ENCODE measurements at regions not wholly inside any gene's neighbourhood (a gene's known extent, or its start where the extent isn't known, plus 50 kb on each side); places are given as distances from the start of the nearest gene placed in this dataset.
"Not testable (repeated sequence)": the region's sequence is repeated elsewhere in the genome, so short reads cannot be mapped to it uniquely, and the experiment has no call there.

DNA sequence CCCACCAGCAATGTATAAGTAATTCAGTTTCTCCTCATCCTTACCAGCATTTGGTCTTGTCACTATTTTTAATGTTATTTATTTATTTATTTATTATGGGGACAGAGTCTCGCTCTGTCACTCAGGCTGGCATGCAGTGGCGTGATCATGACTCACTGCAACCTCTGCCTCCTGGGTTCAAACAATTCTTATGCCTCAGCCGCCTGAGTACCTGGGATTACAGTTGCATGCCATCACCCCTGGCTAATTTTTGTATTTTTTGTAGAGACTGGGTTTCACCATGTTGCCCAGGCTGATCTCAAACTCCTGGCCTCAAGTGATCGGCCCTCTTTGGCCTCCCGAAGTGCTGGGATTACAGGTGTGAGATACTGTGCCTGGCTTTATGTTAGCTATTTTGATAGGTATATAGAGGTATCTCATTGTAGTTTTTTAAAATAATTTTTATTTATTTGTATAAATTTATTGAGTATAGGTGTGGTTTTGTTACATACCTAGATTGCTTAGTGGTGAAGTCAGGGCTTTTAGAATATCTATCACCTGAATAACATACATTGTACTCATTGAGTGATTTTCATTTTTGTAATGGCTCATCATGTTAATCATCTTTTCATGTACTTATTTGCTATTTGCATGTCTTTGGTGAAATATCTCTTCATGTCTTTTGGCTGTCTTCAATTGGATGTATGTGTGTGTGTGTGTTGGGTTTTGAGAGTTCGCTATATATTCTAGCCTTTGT, 53.3 kb downstream of the TANC2 start:
- Mint-ChIP-seq H3K27ac (ENCODE audit: unreplicated experiment) (no peak overlapping the region), H3K4me3 (ENCODE audit: unreplicated experiment) (no peak overlapping the region), H3K27me3 (ENCODE audit: unreplicated experiment) (peaks cover 2% of the 10 kb centered on the region), H3K36me3 (ENCODE audit: unreplicated experiment) (peaks cover 13% of the 10 kb centered on the region), H3K9me3 (ENCODE audit: unreplicated experiment) (peaks cover 1% of the 10 kb centered on the region), H3K4me1 (ENCODE audit: low read depth, unreplicated experiment) (no peaks in the 10 kb centered on the region)
- TF ChIP-seq, protein P1, sequence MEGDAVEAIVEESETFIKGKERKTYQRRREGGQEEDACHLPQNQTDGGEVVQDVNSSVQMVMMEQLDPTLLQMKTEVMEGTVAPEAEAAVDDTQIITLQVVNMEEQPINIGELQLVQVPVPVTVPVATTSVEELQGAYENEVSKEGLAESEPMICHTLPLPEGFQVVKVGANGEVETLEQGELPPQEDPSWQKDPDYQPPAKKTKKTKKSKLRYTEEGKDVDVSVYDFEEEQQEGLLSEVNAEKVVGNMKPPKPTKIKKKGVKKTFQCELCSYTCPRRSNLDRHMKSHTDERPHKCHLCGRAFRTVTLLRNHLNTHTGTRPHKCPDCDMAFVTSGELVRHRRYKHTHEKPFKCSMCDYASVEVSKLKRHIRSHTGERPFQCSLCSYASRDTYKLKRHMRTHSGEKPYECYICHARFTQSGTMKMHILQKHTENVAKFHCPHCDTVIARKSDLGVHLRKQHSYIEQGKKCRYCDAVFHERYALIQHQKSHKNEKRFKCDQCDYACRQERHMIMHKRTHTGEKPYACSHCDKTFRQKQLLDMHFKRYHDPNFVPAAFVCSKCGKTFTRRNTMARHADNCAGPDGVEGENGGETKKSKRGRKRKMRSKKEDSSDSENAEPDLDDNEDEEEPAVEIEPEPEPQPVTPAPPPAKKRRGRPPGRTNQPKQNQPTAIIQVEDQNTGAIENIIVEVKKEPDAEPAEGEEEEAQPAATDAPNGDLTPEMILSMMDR (IDR thresholded peaks at IDR 0.05; ENCODE audit: partially characterized antibody, unreplicated experiment) = no peak
- DNase-seq = no peak

GRCh38 chr17:63022567-63022966, 56.5 kb downstream of the TANC2 start:
- TF ChIP-seq, protein P1 (IDR thresholded peaks at IDR 0.05; ENCODE audit: partially characterized antibody, unreplicated experiment) = no peak
- no peak for DNase-seq
- H3K27me3 Mint-ChIP-seq (ENCODE audit: unreplicated experiment) = peaks cover 2% of the 10 kb centered on the region
- H3K4me3 Mint-ChIP-seq (ENCODE audit: unreplicated experiment) = no peak overlapping the region
- peaks cover 13% of the 10 kb centered on the region for H3K36me3 Mint-ChIP-seq (ENCODE audit: unreplicated experiment)
- H3K27ac Mint-ChIP-seq (ENCODE audit: unreplicated experiment) = no peak overlapping the region
- peaks cover 1% of the 10 kb centered on the region for H3K9me3 Mint-ChIP-seq (ENCODE audit: unreplicated experiment)
- no peaks in the 10 kb centered on the region for H3K4me1 Mint-ChIP-seq (ENCODE audit: low read depth, unreplicated experiment)

- peaks cover 1% of the 10 kb centered on the region for H3K9me3 Mint-ChIP-seq (ENCODE audit: unreplicated experiment)
- H3K27me3 Mint-ChIP-seq (ENCODE audit: unreplicated experiment) = peaks cover 2% of the 10 kb centered on the region
- H3K4me1 Mint-ChIP-seq (ENCODE audit: low read depth, unreplicated experiment) = no peaks in the 10 kb centered on the region
- no peak for DNase-seq
- H3K27ac Mint-ChIP-seq (ENCODE audit: unreplicated experiment) = no peak overlapping the region
- H3K36me3 Mint-ChIP-seq (ENCODE audit: unreplicated experiment) = peaks cover 13% of the 10 kb centered on the region
- TF ChIP-seq, protein P1 (IDR thresholded peaks at IDR 0.05; ENCODE audit: partially characterized antibody, unreplicated experiment) = no peak
- no peak overlapping the region for H3K4me3 Mint-ChIP-seq (ENCODE audit: unreplicated experiment)
These were observed 57.0 kb downstream of the TANC2 start for GRCh38 chr17:63023049-63023448.

GRCh38 chr17:63024201-63024600, 58.2 kb downstream of the TANC2 start:
- Mint-ChIP-seq H3K4me3 (ENCODE audit: unreplicated experiment) (no peak overlapping the region), H3K9me3 (ENCODE audit: unreplicated experiment) (peaks cover 1% of the 10 kb centered on the region), H3K36me3 (ENCODE audit: unreplicated experiment) (peaks cover 13% of the 10 kb centered on the region), H3K27me3 (ENCODE audit: unreplicated experiment) (peaks cover 2% of the 10 kb centered on the region), H3K4me1 (ENCODE audit: low read depth, unreplicated experiment) (no peaks in the 10 kb centered on the region), H3K27ac (ENCODE audit: unreplicated experiment) (no peak overlapping the region)
- TF ChIP-seq, protein P1 (IDR thresholded peaks at IDR 0.05; ENCODE audit: partially characterized antibody, unreplicated experiment) = no peak
- DNase-seq = no peak

GRCh38 chr17:63024716-63025115, 58.7 kb downstream of the TANC2 start:
- Mint-ChIP-seq H3K9me3 (ENCODE audit: unreplicated experiment) (peaks cover 1% of the 10 kb centered on the region), H3K4me1 (ENCODE audit: low read depth, unreplicated experiment) (no peaks in the 10 kb centered on the region), H3K27ac (ENCODE audit: unreplicated experiment) (no peak overlapping the region), H3K36me3 (ENCODE audit: unreplicated experiment) (peaks cover 13% of the 10 kb centered on the region), H3K4me3 (ENCODE audit: unreplicated experiment) (no peak overlapping the region), H3K27me3 (ENCODE audit: unreplicated experiment) (no peaks in the 10 kb centered on the region)
- TF ChIP-seq, protein P1 (IDR thresholded peaks at IDR 0.05; ENCODE audit: partially characterized antibody, unreplicated experiment) = no peak
- DNase-seq = no peak

DNA sequence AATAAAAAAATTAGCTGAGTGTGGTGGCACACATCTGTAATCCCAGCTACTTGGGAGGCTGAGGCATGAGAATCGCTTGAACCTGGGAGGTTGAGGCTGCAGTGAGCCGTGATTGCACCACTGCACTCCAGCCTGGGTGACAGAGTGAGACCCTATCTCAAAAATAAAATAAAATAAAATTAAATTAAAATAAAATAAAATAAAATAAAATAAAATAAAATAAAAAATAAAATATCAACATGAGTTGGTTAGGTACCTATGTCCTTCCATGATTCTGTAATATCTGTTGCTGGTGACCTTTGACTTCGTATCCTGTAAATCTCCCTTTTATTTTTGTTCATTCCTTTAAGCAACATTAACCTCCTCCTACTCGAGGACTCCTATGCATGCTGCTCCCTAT, 59.6 kb downstream of the TANC2 start:
- H3K4me1 Mint-ChIP-seq (ENCODE audit: low read depth, unreplicated experiment); H3K27me3 Mint-ChIP-seq (ENCODE audit: unreplicated experiment); DNase-seq; H3K27ac Mint-ChIP-seq (ENCODE audit: unreplicated experiment); H3K9me3 Mint-ChIP-seq (ENCODE audit: unreplicated experiment); H3K4me3 Mint-ChIP-seq (ENCODE audit: unreplicated experiment): not testable (repeated sequence)
- H3K36me3 Mint-ChIP-seq (ENCODE audit: unreplicated experiment) = peaks cover 13% of the 10 kb centered on the region

All from glutamatergic neuron (in vitro differentiated cells).